HepG2 (cell line): ENCODE measurements at regions not wholly inside any gene's neighbourhood (a gene's known extent, or its start where the extent isn't known, plus 50 kb on each side); places are given as distances from the start of the nearest gene placed in this dataset.
A peak's percentile ranks its signal among the peaks of the same experiment; 100 is the strongest.

ENCODE experiments used
- ASH2L ChIP-seq: fragments of 300-600, 200-600 bp; sonication (generic); IDR thresholded peaks from 2 replicates; pipeline ENCODE4 v1.7.0; 2017; ENCODE audit warnings: low read depth, mild to moderate bottlenecking, moderate library complexity, mixed read lengths, low read length; ENCODE audit not compliant: insufficient read length
- ETV6 ChIP-seq: sonication (generic); formaldehyde crosslinking; conservative IDR thresholded peaks from 2 replicates; pipeline ENCODE4 v1.4.0; 2020; ENCODE audit warnings: missing genetic modification reagents
- HDAC2 ChIP-seq: sonication (generic); formaldehyde crosslinking; IDR thresholded peaks from 2 replicates; pipeline ENCODE4 v1.4.0; 2020; ENCODE audit warnings: missing genetic modification reagents
- KLF11 ChIP-seq: IDR thresholded peaks from 2 replicates; pipeline ENCODE4 v1.6.1; 2016; ENCODE audit warnings: missing compliant biosample characterization
- MAFG ChIP-seq: sonication (generic); formaldehyde crosslinking; IDR thresholded peaks from 2 replicates; pipeline ENCODE4 v1.5.1; 2020; ENCODE audit warnings: mild to moderate bottlenecking, missing genetic modification reagents
- MEIS1 ChIP-seq: sonication (generic); formaldehyde crosslinking; IDR thresholded peaks from 2 replicates; pipeline ENCODE4 v1.9.0; 2021; ENCODE audit warnings: mild to moderate bottlenecking, missing genetic modification reagents, moderate library complexity, borderline replicate concordance
- MTA1 ChIP-seq: sonication (generic); formaldehyde crosslinking; IDR thresholded peaks from 2 replicates; pipeline ENCODE4 v1.4.0; 2020; ENCODE audit warnings: missing genetic modification reagents, mild to moderate bottlenecking, borderline replicate concordance
- MXD4 ChIP-seq: IDR thresholded peaks from 2 replicates; pipeline ENCODE4 v1.6.1; 2016; ENCODE audit warnings: mild to moderate bottlenecking, missing biosample characterization, missing genetic modification reagents
- PHB2 ChIP-seq: fragments of 450-650 bp; IDR thresholded peaks from 2 replicates; pipeline ENCODE4 v1.6.1; 2018; ENCODE audit not compliant: partially characterized antibody
- RBM22 ChIP-seq: fragments of 200-400 bp; formaldehyde crosslinking; optimal IDR thresholded peaks from 2 replicates; pipeline ENCODE3; 2017; ENCODE audit warnings: mild to moderate bottlenecking, low read length, moderate library complexity
- SMAD9 ChIP-seq: sonication (generic); formaldehyde crosslinking; IDR thresholded peaks from 2 replicates; pipeline ENCODE4 v1.5.1; 2020; ENCODE audit warnings: mild to moderate bottlenecking, missing genetic modification reagents
- ZNF205 ChIP-seq: IDR thresholded peaks from 2 replicates; pipeline ENCODE4 v1.6.1; 2018; ENCODE audit warnings: missing biosample characterization, missing genetic modification reagents
- ZNF329 ChIP-seq: sonication (generic); formaldehyde crosslinking; IDR thresholded peaks from 2 replicates; pipeline ENCODE4 v1.9.0; 2021; ENCODE audit warnings: low read depth, mild to moderate bottlenecking, missing genetic modification reagents
- ZNF333 ChIP-seq: sonication (generic); formaldehyde crosslinking; IDR thresholded peaks from 2 replicates; pipeline ENCODE4 v1.4.0; 2020; ENCODE audit warnings: mild to moderate bottlenecking, missing genetic modification reagents, borderline replicate concordance
- ZNF343 ChIP-seq: sonication (generic); formaldehyde crosslinking; IDR thresholded peaks from 2 replicates; pipeline ENCODE4 v1.4.0; 2020; ENCODE audit warnings: mild to moderate bottlenecking, missing genetic modification reagents
- ZNF546 ChIP-seq: sonication (generic); formaldehyde crosslinking; conservative IDR thresholded peaks from 2 replicates; pipeline ENCODE4 v1.8.1; 2023; ENCODE audit warnings: mild to moderate bottlenecking, missing genetic modification reagents
- ZNF768 ChIP-seq: sonication (generic); formaldehyde crosslinking; IDR thresholded peaks from 2 replicates; pipeline ENCODE4 v1.4.0; 2020; ENCODE audit warnings: missing genetic modification reagents
- ZNF83 ChIP-seq: sonication (generic); formaldehyde crosslinking; IDR thresholded peaks from 2 replicates; pipeline ENCODE4 v1.4.0; 2020; ENCODE audit warnings: missing genetic modification reagents, mild to moderate bottlenecking, borderline replicate concordance
- TF ChIP-seq, protein P1 (sequence below): sonication (generic); formaldehyde crosslinking; IDR thresholded peaks from 2 replicates; pipeline ENCODE4 v1.4.0; 2020; ENCODE audit warnings: mild to moderate bottlenecking, missing genetic modification reagents
- TF ChIP-seq, protein P2 (sequence below): sonication (generic); formaldehyde crosslinking; IDR thresholded peaks from 2 replicates; pipeline ENCODE4 v1.8.0; 2022; ENCODE audit warnings: mild to moderate bottlenecking, missing genetic modification reagents
- TF ChIP-seq, protein P3 (sequence below): sonication (generic); formaldehyde crosslinking; IDR thresholded peaks from 2 replicates; pipeline ENCODE4 v1.5.1; 2020; ENCODE audit warnings: missing genetic modification reagents, mild to moderate bottlenecking, borderline replicate concordance
- TF ChIP-seq, protein P4 (sequence below): sonication (generic); formaldehyde crosslinking; conservative IDR thresholded peaks from 2 replicates; pipeline ENCODE4 v1.8.0; 2022; ENCODE audit warnings: low read depth, missing genetic modification reagents
- TF ChIP-seq, protein P5 (sequence below): sonication (generic); formaldehyde crosslinking; IDR thresholded peaks from 2 replicates; pipeline ENCODE4 v1.8.0; 2022; ENCODE audit warnings: mild to moderate bottlenecking, missing genetic modification reagents, moderate library complexity
- TF ChIP-seq, protein P6 (sequence below): IDR thresholded peaks from 2 replicates; pipeline ENCODE4 v1.6.1; 2018; ENCODE audit warnings: missing genetic modification reagents, mild to moderate bottlenecking, missing compliant biosample characterization

DNA sequence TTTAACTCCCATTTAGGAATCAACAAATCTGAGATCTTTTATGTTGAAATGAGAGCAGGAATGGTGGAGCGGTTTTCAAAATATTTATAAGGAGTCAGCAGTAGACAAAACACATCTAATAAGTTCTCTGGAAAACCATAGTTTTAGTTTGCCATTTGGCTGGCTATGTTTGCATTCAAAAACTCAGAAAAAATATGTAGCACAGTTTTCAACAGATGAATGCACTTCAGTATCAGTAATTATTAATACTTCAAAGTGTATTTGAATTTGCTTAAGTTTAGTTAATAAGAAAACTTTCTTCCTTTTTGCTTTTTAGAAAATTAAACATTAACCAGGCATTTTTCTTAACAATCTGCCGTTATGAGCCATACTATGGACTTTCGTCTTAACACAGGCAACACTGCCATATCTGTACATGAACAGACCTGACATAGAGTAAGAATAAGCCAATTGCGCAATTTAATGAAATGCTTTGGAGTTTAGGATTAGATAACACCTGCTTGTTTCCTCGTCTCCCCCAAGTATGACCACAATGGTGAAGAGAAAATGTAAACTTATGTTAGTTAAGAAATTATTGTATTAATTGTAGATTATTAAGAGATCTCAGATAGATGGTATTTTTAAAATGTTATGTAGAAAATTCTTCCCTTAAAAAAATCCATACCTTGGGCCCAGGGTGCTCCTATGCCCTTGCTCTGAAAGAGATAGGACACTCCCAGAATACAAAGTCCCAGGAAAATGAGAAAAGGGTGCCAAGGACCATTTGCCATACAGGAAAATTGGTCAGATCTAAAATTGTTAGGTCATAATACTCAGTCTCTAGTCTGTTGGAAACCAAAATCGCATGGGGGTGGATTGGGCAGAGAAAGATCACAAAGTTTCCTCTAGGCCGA, 552.3 kb upstream of the ARGLU1 start (continued):
- no peak for TF ChIP-seq PHB2
- no peak for TF ChIP-seq RBM22
- no peak for TF ChIP-seq ZNF205 (CRISPR knock-in tag)
- TF ChIP-seq ETV6 (CRISPR knock-in tag), result no peak
- TF ChIP-seq, protein P1, sequence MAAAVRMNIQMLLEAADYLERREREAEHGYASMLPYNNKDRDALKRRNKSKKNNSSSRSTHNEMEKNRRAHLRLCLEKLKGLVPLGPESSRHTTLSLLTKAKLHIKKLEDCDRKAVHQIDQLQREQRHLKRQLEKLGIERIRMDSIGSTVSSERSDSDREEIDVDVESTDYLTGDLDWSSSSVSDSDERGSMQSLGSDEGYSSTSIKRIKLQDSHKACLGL (CRISPR knock-in tag), result no peak
- TF ChIP-seq, protein P2, sequence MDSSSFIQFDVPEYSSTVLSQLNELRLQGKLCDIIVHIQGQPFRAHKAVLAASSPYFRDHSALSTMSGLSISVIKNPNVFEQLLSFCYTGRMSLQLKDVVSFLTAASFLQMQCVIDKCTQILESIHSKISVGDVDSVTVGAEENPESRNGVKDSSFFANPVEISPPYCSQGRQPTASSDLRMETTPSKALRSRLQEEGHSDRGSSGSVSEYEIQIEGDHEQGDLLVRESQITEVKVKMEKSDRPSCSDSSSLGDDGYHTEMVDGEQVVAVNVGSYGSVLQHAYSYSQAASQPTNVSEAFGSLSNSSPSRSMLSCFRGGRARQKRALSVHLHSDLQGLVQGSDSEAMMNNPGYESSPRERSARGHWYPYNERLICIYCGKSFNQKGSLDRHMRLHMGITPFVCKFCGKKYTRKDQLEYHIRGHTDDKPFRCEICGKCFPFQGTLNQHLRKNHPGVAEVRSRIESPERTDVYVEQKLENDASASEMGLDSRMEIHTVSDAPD (CRISPR knock-in tag), result no peak
- no peak for TF ChIP-seq SMAD9
- TF ChIP-seq KLF11 (CRISPR knock-in tag), result no peak
- TF ChIP-seq MEIS1, result no peak
- TF ChIP-seq ZNF83 (CRISPR knock-in tag), result no peak
- TF ChIP-seq ZNF343 (CRISPR knock-in tag), result no peak
- TF ChIP-seq, protein P3, sequence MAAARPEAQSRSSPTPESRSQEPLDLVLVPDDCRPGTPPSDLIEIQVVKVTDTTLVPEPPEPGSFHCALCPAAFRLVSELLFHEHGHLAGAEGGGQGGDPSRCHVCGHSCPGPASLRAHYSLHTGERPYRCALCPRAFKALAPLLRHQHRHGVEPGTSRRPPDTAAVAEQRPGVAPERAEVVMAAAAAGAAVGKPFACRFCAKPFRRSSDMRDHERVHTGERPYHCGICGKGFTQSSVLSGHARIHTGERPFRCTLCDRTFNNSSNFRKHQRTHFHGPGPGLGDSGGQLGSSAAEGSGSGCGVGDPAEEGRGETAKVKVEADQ (CRISPR knock-in tag), result no peak
- TF ChIP-seq HDAC2 (CRISPR knock-in tag), result peak; percentile 79
- peak; percentile 74 for TF ChIP-seq ASH2L
- TF ChIP-seq ZNF768 (CRISPR knock-in tag), result no peak
- TF ChIP-seq MAFG, result no peak
- TF ChIP-seq, protein P4, sequence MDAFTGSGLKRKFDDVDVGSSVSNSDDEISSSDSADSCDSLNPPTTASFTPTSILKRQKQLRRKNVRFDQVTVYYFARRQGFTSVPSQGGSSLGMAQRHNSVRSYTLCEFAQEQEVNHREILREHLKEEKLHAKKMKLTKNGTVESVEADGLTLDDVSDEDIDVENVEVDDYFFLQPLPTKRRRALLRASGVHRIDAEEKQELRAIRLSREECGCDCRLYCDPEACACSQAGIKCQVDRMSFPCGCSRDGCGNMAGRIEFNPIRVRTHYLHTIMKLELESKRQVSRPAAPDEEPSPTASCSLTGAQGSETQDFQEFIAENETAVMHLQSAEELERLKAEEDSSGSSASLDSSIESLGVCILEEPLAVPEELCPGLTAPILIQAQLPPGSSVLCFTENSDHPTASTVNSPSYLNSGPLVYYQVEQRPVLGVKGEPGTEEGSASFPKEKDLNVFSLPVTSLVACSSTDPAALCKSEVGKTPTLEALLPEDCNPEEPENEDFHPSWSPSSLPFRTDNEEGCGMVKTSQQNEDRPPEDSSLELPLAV, result no peak
- TF ChIP-seq MTA1, result no peak
- TF ChIP-seq, protein P5, sequence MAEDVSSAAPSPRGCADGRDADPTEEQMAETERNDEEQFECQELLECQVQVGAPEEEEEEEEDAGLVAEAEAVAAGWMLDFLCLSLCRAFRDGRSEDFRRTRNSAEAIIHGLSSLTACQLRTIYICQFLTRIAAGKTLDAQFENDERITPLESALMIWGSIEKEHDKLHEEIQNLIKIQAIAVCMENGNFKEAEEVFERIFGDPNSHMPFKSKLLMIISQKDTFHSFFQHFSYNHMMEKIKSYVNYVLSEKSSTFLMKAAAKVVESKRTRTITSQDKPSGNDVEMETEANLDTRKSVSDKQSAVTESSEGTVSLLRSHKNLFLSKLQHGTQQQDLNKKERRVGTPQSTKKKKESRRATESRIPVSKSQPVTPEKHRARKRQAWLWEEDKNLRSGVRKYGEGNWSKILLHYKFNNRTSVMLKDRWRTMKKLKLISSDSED (CRISPR knock-in tag), result no peak
- TF ChIP-seq ZNF333 (CRISPR knock-in tag), result no peak
- TF ChIP-seq ZNF546 (CRISPR knock-in tag), result no peak
- no peak for TF ChIP-seq MXD4
- no peak for TF ChIP-seq ZNF329 (CRISPR knock-in tag)
- TF ChIP-seq, protein P6, sequence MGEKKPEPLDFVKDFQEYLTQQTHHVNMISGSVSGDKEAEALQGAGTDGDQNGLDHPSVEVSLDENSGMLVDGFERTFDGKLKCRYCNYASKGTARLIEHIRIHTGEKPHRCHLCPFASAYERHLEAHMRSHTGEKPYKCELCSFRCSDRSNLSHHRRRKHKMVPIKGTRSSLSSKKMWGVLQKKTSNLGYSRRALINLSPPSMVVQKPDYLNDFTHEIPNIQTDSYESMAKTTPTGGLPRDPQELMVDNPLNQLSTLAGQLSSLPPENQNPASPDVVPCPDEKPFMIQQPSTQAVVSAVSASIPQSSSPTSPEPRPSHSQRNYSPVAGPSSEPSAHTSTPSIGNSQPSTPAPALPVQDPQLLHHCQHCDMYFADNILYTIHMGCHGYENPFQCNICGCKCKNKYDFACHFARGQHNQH (CRISPR knock-in tag), result no peak
